DOHH2 (cell line): ENCODE measurements at regions not wholly inside any gene's neighbourhood (a gene's known extent, or its start where the extent isn't known, plus 50 kb on each side); places are given as distances from the start of the nearest gene placed in this dataset.
A peak's percentile ranks its signal among the peaks of the same experiment; 100 is the strongest.

ENCODE experiments used
- H3F3A ChIP-seq: fragments of 200-600 bp; sonication (generic), shearing (Covaris generic); 2 replicates; pipeline ENCODE4 v1.6.0; 2016; ENCODE audit warnings: antibody characterized with exemption, mild to moderate bottlenecking; ENCODE audit not compliant: control insufficient read depth, insufficient read depth
- H3K27ac ChIP-seq: fragments of 200-600 bp; sonication (generic); 2 replicates; pipeline ENCODE4 v1.5.1; 2014; ENCODE audit warnings: low read depth, mild to moderate bottlenecking, low read length, moderate library complexity
- H3K27me3 ChIP-seq: fragments of 200-600 bp; sonication (generic); 2 replicates; pipeline ENCODE4 v1.6.1; 2014; ENCODE audit warnings: mild to moderate bottlenecking, low read length, mixed read lengths; ENCODE audit not compliant: control insufficient read depth
- H3K36me3 ChIP-seq: fragments of 200-600 bp; sonication (generic); 2 replicates; pipeline ENCODE4 v1.6.1; 2014; ENCODE audit warnings: mild to moderate bottlenecking, low read length, moderate library complexity, mixed read lengths; ENCODE audit not compliant: control insufficient read depth
- H3K4me1 ChIP-seq: fragments of 200-600 bp; sonication (generic); 2 replicates; pipeline ENCODE4 v1.6.1; 2014; ENCODE audit warnings: mild to moderate bottlenecking, low read length, mixed read lengths; ENCODE audit not compliant: control insufficient read depth
- H3K4me2 ChIP-seq: fragments of 200-600 bp; sonication (generic); 2 replicates; pipeline ENCODE4 v1.6.0; 2014; ENCODE audit warnings: mild to moderate bottlenecking, low read length, moderate library complexity
- H3K4me3 ChIP-seq: fragments of 200-600 bp; sonication (generic); 2 replicates; pipeline ENCODE4 v1.5.1; 2014; ENCODE audit warnings: mild to moderate bottlenecking, low read length, mixed read lengths
- H3K79me2 ChIP-seq: fragments of 200-600 bp; sonication (generic); 2 replicates; pipeline ENCODE4 v1.6.1; 2014; ENCODE audit warnings: mild to moderate bottlenecking, low read length, mixed read lengths; ENCODE audit not compliant: control insufficient read depth
- H3K9me2 ChIP-seq: fragments of 200-600 bp; sonication (generic); replicated peaks from 2 replicates; pipeline ENCODE4 v1.6.1; 2014; ENCODE audit warnings: mild to moderate bottlenecking, low read length, mixed read lengths; ENCODE audit not compliant: control insufficient read depth
- H3K9me3 ChIP-seq: fragments of 200-600 bp; sonication (generic); 2 replicates; pipeline ENCODE4 v1.6.1; 2014; ENCODE audit warnings: antibody characterized with exemption, low read length, mixed read lengths; ENCODE audit not compliant: control insufficient read depth, insufficient read depth
- H4K20me1 ChIP-seq: fragments of 200-600 bp; sonication (generic); 2 replicates; pipeline ENCODE4 v1.6.0; 2014; ENCODE audit warnings: low read depth, mild to moderate bottlenecking, antibody characterized with exemption, low read length, moderate library complexity; ENCODE audit not compliant: control insufficient read depth, insufficient read depth
- EZH2phosphoT487 ChIP-seq: fragments of 200-600 bp; sonication (generic); IDR thresholded peaks from 2 replicates; pipeline ENCODE4 v1.6.1; 2017; ENCODE audit warnings: borderline replicate concordance, mild to moderate bottlenecking, antibody characterized with exemption, low read length, moderate library complexity, mixed read lengths
- TF ChIP-seq, protein P1 (sequence below): fragments of 200-600 bp; sonication (generic); IDR thresholded peaks from one replicate; pipeline ENCODE4 v1.5.1; 2014; ENCODE audit warnings: antibody characterized with exemption, mild to moderate bottlenecking, low read depth, low read length; ENCODE audit not compliant: poor library complexity, severe bottlenecking

DNA sequence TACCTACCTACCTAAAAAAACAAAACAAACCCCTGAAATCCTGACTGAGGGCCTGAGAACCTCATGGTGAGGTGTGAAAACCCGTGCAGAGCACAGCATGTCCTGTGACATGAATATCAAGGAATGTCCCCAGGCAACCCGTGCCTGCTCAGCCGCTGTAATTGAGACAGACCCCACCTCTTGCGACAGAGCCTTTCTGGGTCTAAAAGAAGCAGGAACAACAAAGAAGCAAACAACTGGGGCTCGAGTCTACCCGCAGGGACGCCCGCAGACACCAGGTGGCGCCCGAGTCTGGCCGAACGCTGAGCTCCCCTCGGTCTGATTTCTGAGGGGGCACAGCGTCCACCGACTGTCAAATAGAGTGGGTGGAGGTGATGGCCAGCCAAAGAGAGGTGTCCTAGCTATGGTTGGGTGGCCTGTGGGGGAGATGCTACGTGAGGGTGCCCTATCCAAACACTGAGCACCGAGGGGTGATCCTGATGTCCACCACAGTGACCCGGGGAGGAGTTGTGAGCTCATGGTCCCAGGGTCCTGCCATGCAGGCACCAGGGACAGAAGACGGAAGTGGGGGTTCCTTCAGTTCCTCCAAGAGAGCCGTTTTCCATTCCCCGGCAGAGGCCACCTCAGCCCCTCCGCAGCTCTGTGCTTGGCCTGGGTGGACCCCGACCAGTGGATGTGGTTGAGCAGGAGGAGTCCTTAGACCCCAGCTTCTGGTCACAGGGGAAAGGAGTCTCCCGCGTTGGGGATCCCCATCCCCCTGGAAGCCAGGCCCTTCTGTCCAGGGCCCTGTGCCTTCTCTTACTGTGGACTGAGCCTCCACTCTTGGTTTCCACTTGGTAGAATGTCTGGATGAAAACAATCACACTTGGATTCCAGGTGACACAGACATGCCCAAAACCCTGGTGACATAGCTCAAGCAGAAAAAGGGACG lies 268.2 kb downstream of the CDC5L start:
- no peak overlapping the region for H3K4me3 ChIP-seq
- no peaks in the 10 kb centered on the region for H3K79me2 ChIP-seq
- H3K27ac ChIP-seq: no peak overlapping the region
- no peaks in the 10 kb centered on the region for H3K9me3 ChIP-seq
- H3K4me1 ChIP-seq: no peaks in the 10 kb centered on the region
- no peaks in the 10 kb centered on the region for H3K9me2 ChIP-seq
- peaks cover 23% of the 10 kb centered on the region for H3K27me3 ChIP-seq
- no peaks in the 10 kb centered on the region for H3F3A ChIP-seq
- TF ChIP-seq, protein P1, sequence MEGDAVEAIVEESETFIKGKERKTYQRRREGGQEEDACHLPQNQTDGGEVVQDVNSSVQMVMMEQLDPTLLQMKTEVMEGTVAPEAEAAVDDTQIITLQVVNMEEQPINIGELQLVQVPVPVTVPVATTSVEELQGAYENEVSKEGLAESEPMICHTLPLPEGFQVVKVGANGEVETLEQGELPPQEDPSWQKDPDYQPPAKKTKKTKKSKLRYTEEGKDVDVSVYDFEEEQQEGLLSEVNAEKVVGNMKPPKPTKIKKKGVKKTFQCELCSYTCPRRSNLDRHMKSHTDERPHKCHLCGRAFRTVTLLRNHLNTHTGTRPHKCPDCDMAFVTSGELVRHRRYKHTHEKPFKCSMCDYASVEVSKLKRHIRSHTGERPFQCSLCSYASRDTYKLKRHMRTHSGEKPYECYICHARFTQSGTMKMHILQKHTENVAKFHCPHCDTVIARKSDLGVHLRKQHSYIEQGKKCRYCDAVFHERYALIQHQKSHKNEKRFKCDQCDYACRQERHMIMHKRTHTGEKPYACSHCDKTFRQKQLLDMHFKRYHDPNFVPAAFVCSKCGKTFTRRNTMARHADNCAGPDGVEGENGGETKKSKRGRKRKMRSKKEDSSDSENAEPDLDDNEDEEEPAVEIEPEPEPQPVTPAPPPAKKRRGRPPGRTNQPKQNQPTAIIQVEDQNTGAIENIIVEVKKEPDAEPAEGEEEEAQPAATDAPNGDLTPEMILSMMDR: peak; percentile 92
- TF ChIP-seq EZH2phosphoT487: no peak
- no peaks in the 10 kb centered on the region for H4K20me1 ChIP-seq
- H3K36me3 ChIP-seq: no peaks in the 10 kb centered on the region
- no peak overlapping the region for H3K4me2 ChIP-seq

- Histone ChIP-seq H3K36me3 (no peaks in the 10 kb centered on the region), H3K4me3 (no peak overlapping the region), H3K79me2 (no peaks in the 10 kb centered on the region), H4K20me1 (no peaks in the 10 kb centered on the region), H3K4me1 (no peaks in the 10 kb centered on the region), H3K9me3 (no peaks in the 10 kb centered on the region), H3K9me2 (no peaks in the 10 kb centered on the region), H3F3A (no peaks in the 10 kb centered on the region), H3K27ac (no peak overlapping the region), H3K27me3 (peaks cover 23% of the 10 kb centered on the region), H3K4me2 (no peak overlapping the region)
- TF ChIP-seq, protein P1: no peak
These were observed 269.2 kb downstream of the CDC5L start for GRCh38 chr6:44656691-44657090.

- H3K27ac ChIP-seq: no peak overlapping the region
- H3K79me2 ChIP-seq: no peaks in the 10 kb centered on the region
- no peaks in the 10 kb centered on the region for H3K36me3 ChIP-seq
- no peak overlapping the region for H3K4me3 ChIP-seq
- no peaks in the 10 kb centered on the region for H4K20me1 ChIP-seq
- peaks cover 23% of the 10 kb centered on the region for H3K27me3 ChIP-seq
- no peaks in the 10 kb centered on the region for H3K9me3 ChIP-seq
- H3K4me1 ChIP-seq: no peaks in the 10 kb centered on the region
- no peaks in the 10 kb centered on the region for H3K9me2 ChIP-seq
- H3K4me2 ChIP-seq: no peak overlapping the region
- TF ChIP-seq, protein P1: no peak
- no peak for TF ChIP-seq EZH2phosphoT487
- no peaks in the 10 kb centered on the region for H3F3A ChIP-seq
These were observed 269.8 kb downstream of the CDC5L start for GRCh38 chr6:44657206-44657819.
